HepG2 (cell line): ENCODE measurements at regions not wholly inside any gene's neighbourhood (a gene's known extent, or its start where the extent isn't known, plus 50 kb on each side); places are given as distances from the start of the nearest gene placed in this dataset.

Experiments used
- ATAC-seq: fragments of 200-7000 bp; cut with Tn5 transposase; 3 replicates; pipeline ENCODE4 v1.9.1; 2020; ENCODE audit warnings: mild to moderate bottlenecking, moderate library complexity
- BruUV-seq: library from RNA; stranded (reverse); fragments of 400-500 nt; replicated peaks from 2 replicates; lab custom pipeline; 2021; lab: Mats Ljungman, UMichigan
- CTCF ChIA-PET: fragments of 300-600 bp; formaldehyde crosslinking; extraction: SDS; loops from one replicate; lab custom pipeline; 2021; ENCODE audit warnings: low total read pairs, inconsistent platforms, low intra/inter-chr PET ratio; lab: Yijun Ruan, JAX
- POLR2A ChIA-PET: fragments of 350-600 bp; sonication (Branson Sonifier 250); formaldehyde crosslinking; loops from one replicate; lab custom pipeline; 2020; ENCODE audit warnings: antibody characterized with exemption, inconsistent platforms; lab: Yijun Ruan, JAX
- DNase-seq: peaks from one replicate; pipeline ENCODE4 v3.0.0-alpha.2; 2015; ENCODE audit warnings: low spot score
- FAIRE-seq: peaks from 3 replicates; lab custom pipeline; 2011; peaks lifted over from hg19 to GRCh38; lab: Jason Lieb, UNC
- H2AFZ ChIP-seq: one replicate; pipeline ENCODE4 v1.6.1; 2011; ENCODE audit warnings: low read length, inconsistent platforms
- H3K27ac ChIP-seq: fragments of 300-600 bp; 3 replicates; pipeline ENCODE4 v1.8.0; 2011; ENCODE audit warnings: mixed run types, mild to moderate bottlenecking, mixed read lengths, low read length, inconsistent platforms; ENCODE audit not compliant: insufficient read depth; ENCODE audit errors: extremely low read length
- H3K27me3 ChIP-seq, 2 experiments: fragments of 200-600 bp in 1 of 2; 2 replicates in 1 of 2; 3 replicates in 1 of 2; pipeline versions ENCODE4 v1.6.0 to v1.8.0; 2011; ENCODE audit warnings: low read length in 2 of 2, mild to moderate bottlenecking in 2 of 2, moderate library complexity in 2 of 2, inconsistent platforms in 1 of 2; ENCODE audit not compliant: insufficient read depth in 2 of 2, control insufficient read depth in 1 of 2
- H3K36me3 ChIP-seq, 2 experiments: fragments of 200-600 bp in 1 of 2; replicated peaks in 1 of 2; 2 replicates in 1 of 2; 3 replicates in 1 of 2; pipeline versions ENCODE4 v1.5.1 to v1.8.0; 2011; ENCODE audit warnings: low read length in 2 of 2, inconsistent platforms in 1 of 2; ENCODE audit not compliant: insufficient read depth in 2 of 2, control insufficient read depth in 1 of 2
- H3K4me1 ChIP-seq: 2 replicates; pipeline ENCODE4 v1.5.1; 2012; ENCODE audit warnings: low read length, inconsistent platforms; ENCODE audit not compliant: insufficient read depth
- H3K4me2 ChIP-seq: 2 replicates; pipeline ENCODE4 v1.6.0; 2011; ENCODE audit warnings: low read depth, low read length, inconsistent platforms
- H3K4me3 ChIP-seq, 3 experiments: fragments of 200-600 bp in 1 of 3; sonication (generic), shearing (Covaris generic) in 1 of 3; replicated peaks in 1 of 3; 2 replicates each; pipeline ENCODE4 v1.5.1; 2011 to 2016; ENCODE audit warnings: low read length in 3 of 3, inconsistent platforms in 2 of 3, low read depth in 2 of 3, mild to moderate bottlenecking in 2 of 3, control low read depth in 1 of 3, mixed read lengths in 1 of 3; ENCODE audit not compliant: insufficient read depth in 1 of 3
- H3K79me2 ChIP-seq: one replicate; pipeline ENCODE4 v1.6.1; 2011; ENCODE audit warnings: low read length, inconsistent platforms; ENCODE audit not compliant: insufficient read depth
- H3K9ac ChIP-seq: 2 replicates; pipeline ENCODE4 v1.6.0; 2011; ENCODE audit warnings: mild to moderate bottlenecking, low read depth, low read length, inconsistent platforms; ENCODE audit not compliant: insufficient read depth
- H3K9me3 ChIP-seq: 2 replicates; pipeline ENCODE4 v1.5.1; 2012; ENCODE audit warnings: mild to moderate bottlenecking, low read length
- H4K20me1 ChIP-seq: 2 replicates; pipeline ENCODE4 v1.6.0; 2011; ENCODE audit warnings: inconsistent platforms, mild to moderate bottlenecking, low read length, moderate library complexity; ENCODE audit not compliant: insufficient read depth
- AGO2 ChIP-seq: fragments of 200-400 bp; formaldehyde crosslinking; optimal IDR thresholded peaks from 2 replicates; pipeline ENCODE3; 2017; ENCODE audit warnings: mild to moderate bottlenecking, low read depth, low read length, moderate library complexity
- GTF2F1 ChIP-seq: fragments of 150-350 bp; IDR thresholded peaks from 2 replicates; pipeline ENCODE4 v1.6.1; 2014; ENCODE audit warnings: low read length
- MLLT10 ChIP-seq: sonication (generic); formaldehyde crosslinking; IDR thresholded peaks from 2 replicates; pipeline ENCODE4 v1.4.0; 2020; ENCODE audit warnings: missing genetic modification reagents
- MTA1 ChIP-seq: sonication (generic); formaldehyde crosslinking; IDR thresholded peaks from 2 replicates; pipeline ENCODE4 v1.4.0; 2020; ENCODE audit warnings: missing genetic modification reagents, mild to moderate bottlenecking, borderline replicate concordance
- PBX3 ChIP-seq: sonication (generic); formaldehyde crosslinking; IDR thresholded peaks from 2 replicates; pipeline ENCODE4 v1.8.1; 2023; ENCODE audit warnings: missing genetic modification reagents, inconsistent platforms, borderline replicate concordance
- PHF5A ChIP-seq: IDR thresholded peaks from one replicate; pipeline ENCODE4 v1.6.1; 2018; ENCODE audit warnings: low read depth, missing genetic modification reagents; ENCODE audit not compliant: unreplicated experiment
- TMF1 ChIP-seq: sonication (generic); formaldehyde crosslinking; IDR thresholded peaks from 2 replicates; pipeline ENCODE4 v1.8.1; 2022; ENCODE audit warnings: low read depth, missing genetic modification reagents
- ZNF382 ChIP-seq: sonication (generic); formaldehyde crosslinking; IDR thresholded peaks from 2 replicates; pipeline ENCODE4 v1.5.0; 2020; ENCODE audit warnings: missing genetic modification reagents, mild to moderate bottlenecking, borderline replicate concordance
- ZNF543 ChIP-seq: sonication (generic); formaldehyde crosslinking; IDR thresholded peaks from 2 replicates; pipeline ENCODE4 v1.4.0; 2020; ENCODE audit warnings: mild to moderate bottlenecking, missing genetic modification reagents
- ZNF605 ChIP-seq: sonication (generic); formaldehyde crosslinking; IDR thresholded peaks from 2 replicates; pipeline ENCODE4 v1.8.0; 2022; ENCODE audit warnings: mild to moderate bottlenecking, missing genetic modification reagents
- ZNF724P ChIP-seq: sonication (generic); formaldehyde crosslinking; IDR thresholded peaks from 2 replicates; pipeline ENCODE4 v1.8.0; 2022; ENCODE audit warnings: missing genetic modification reagents, borderline replicate concordance
- ZNF75D ChIP-seq: sonication (generic); formaldehyde crosslinking; IDR thresholded peaks from 2 replicates; pipeline ENCODE4 v1.8.1; 2023; ENCODE audit warnings: missing genetic modification reagents, mild to moderate bottlenecking, borderline replicate concordance
- ZSCAN29 ChIP-seq: sonication (generic); formaldehyde crosslinking; conservative IDR thresholded peaks from 2 replicates; pipeline ENCODE4 v1.4.0; 2020; ENCODE audit warnings: mild to moderate bottlenecking, missing genetic modification reagents
- ZSCAN9 ChIP-seq: IDR thresholded peaks from 2 replicates; pipeline ENCODE4 v1.6.1; 2016; ENCODE audit warnings: borderline replicate concordance
- WGBS: methylation state at CpG from one replicate; pipeline ENCODE4 v1.1.6; 2017; ENCODE audit warnings: low lambda C conversion rate; 5-methylcytosine and 5-hydroxymethylcytosine counted together
- in situ Hi-C: cut with HindIII; loops from 2 replicates; pipeline ENCODE4 v1.10.0; 2017; ENCODE audit warnings: low pct_unique_long_range_greater_than_20kb; ENCODE audit not compliant: extremely low pct_ligation_motif_present
- intact Hi-C: fragments of 100-400 bp; cut with micrococcal nuclease; formaldehyde crosslinking; loops from one replicate; pipeline ENCODE4 v1.10.0; 2022; ENCODE audit not compliant: unreplicated experiment
- TF ChIP-seq, protein P1 (sequence below): IDR thresholded peaks from 2 replicates; pipeline ENCODE4 v1.6.1; 2016; ENCODE audit warnings: missing biosample characterization, missing genetic modification reagents, low read depth
- TF ChIP-seq, protein P2 (sequence below): sonication (generic); formaldehyde crosslinking; IDR thresholded peaks from 2 replicates; pipeline ENCODE4 v1.5.0; 2020; ENCODE audit warnings: mild to moderate bottlenecking, missing genetic modification reagents, borderline replicate concordance

DNA sequence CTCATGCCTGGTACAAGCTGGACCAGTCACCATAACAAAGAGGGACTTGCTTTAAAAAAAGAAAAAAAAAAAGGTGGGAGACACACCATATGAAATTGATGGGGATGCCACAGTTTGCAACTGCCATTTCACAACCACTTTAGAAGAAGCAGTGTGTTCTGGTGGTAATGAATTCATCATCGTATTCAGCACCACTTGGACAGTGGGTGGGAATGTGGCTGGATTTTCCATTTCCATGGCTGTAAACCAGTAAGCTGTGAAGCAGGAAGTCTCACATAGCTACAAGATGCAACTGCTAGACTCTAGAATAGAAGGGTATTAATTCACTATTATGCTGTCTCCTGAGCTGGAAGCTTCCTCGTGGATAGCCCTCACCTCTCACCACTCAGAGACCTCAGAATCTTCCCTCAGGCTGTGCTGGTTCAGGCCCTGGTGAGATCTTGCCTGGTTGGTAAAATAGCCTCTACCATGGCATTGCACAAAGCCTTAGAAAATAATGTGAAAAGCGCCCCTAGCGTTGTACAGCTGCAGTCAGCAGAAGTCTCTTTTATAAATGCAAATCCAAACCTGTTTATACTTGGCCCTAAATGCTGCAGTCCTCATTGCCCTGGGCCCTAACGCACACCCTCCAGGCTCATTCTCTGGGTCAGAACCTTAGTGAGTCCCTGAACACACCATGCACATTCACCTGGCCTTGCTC is 150.7 kb downstream of the KCTD15 start (continued):
- TF ChIP-seq, protein P1, sequence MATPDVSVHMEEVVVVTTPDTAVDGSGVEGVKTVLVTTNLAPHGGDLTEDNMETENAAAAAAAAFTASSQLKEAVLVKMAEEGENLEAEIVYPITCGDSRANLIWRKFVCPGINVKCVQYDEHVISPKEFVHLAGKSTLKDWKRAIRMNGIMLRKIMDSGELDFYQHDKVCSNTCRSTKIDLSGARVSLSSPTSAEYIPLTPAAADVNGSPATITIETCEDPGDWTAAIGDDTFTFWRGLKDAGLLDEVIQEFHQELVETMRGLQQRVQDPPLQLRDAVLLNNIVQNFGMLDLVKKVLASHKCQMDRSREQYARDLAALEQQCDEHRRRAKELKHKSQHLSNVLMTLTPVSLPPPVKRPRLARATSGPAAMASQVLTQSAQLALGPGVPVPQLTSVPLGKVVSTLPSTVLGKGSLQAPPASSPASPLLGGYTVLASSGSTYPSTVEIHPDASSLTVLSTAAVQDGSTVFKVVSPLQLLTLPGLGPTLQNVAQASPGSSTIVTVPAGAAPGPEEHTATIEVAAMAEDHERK (CRISPR knock-in tag) = no peak
- TF ChIP-seq AGO2 (no peak), MLLT10 (no peak), ZNF382 (no peak)
- TF ChIP-seq, all 625 proteins: peak for 1

- H3K4me2 ChIP-seq = no peak overlapping the region
- WGBS = 4% methylated on average over 7 of the region's 8 CpGs
- H2AFZ ChIP-seq = no peak overlapping the region
- BruUV-seq = no TSS peak
- no peak for DNase-seq
- intact Hi-C loops = loop anchor here (10.0 kb wide), 1 partner anchor 46 kb away; no protein-coding TSS in a partner anchor
- no peak for ATAC-seq
- H3K36me3 ChIP-seq = no peaks in the 10 kb centered on the region
- no peak overlapping the region for H3K4me3 ChIP-seq
- H3K27me3 ChIP-seq = peaks cover 0 to 37% of the 10 kb centered on the region in 2 experiments; a peak in 4 of 5 replicates
- ChIA-PET CTCF (interaction anchor here (1.4 kb wide), 1 partner anchor 171 kb away, joined by 4 read pairs; no protein-coding TSS in a partner anchor), POLR2A (no interaction called here)
- H3K4me1 ChIP-seq = peaks cover 21% of the 10 kb centered on the region
- no peaks in the 10 kb centered on the region; the same call in 1 of the 2 replicates for H4K20me1 ChIP-seq
- no peaks in the 10 kb centered on the region for H3K9me3 ChIP-seq
- no peak for FAIRE-seq
- in situ Hi-C loops = no loop called here
- H3K79me2 ChIP-seq = no peaks in the 10 kb centered on the region
- no peak overlapping the region for H3K27ac ChIP-seq
- H3K9ac ChIP-seq = no peak overlapping the region
- TF ChIP-seq PHF5A (CRISPR knock-in tag) (no peak), ZSCAN29 (CRISPR knock-in tag) (no peak), ZNF543 (CRISPR knock-in tag) (no peak), PBX3 (CRISPR knock-in tag) (no peak), MTA1 (CRISPR knock-in tag) (no peak), ZNF75D (CRISPR knock-in tag) (no peak), ZNF724P (CRISPR knock-in tag) (no peak), ZNF605 (no peak), ZSCAN9 (no peak), TMF1 (CRISPR knock-in tag) (no peak), GTF2F1 (no peak)
- TF ChIP-seq, protein P2, sequence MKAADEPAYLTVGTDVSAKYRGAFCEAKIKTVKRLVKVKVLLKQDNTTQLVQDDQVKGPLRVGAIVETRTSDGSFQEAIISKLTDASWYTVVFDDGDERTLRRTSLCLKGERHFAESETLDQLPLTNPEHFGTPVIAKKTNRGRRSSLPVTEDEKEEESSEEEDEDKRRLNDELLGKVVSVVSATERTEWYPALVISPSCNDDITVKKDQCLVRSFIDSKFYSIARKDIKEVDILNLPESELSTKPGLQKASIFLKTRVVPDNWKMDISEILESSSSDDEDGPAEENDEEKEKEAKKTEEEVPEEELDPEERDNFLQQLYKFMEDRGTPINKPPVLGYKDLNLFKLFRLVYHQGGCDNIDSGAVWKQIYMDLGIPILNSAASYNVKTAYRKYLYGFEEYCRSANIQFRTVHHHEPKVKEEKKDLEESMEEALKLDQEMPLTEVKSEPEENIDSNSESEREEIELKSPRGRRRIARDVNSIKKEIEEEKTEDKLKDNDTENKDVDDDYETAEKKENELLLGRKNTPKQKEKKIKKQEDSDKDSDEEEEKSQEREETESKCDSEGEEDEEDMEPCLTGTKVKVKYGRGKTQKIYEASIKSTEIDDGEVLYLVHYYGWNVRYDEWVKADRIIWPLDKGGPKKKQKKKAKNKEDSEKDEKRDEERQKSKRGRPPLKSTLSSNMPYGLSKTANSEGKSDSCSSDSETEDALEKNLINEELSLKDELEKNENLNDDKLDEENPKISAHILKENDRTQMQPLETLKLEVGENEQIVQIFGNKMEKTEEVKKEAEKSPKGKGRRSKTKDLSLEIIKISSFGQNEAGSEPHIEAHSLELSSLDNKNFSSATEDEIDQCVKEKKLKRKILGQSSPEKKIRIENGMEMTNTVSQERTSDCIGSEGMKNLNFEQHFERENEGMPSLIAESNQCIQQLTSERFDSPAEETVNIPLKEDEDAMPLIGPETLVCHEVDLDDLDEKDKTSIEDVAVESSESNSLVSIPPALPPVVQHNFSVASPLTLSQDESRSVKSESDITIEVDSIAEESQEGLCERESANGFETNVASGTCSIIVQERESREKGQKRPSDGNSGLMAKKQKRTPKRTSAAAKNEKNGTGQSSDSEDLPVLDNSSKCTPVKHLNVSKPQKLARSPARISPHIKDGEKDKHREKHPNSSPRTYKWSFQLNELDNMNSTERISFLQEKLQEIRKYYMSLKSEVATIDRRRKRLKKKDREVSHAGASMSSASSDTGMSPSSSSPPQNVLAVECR (CRISPR knock-in tag) = no peak
These were observed 152.1 kb downstream of the KCTD15 start for GRCh38 chr19:33948651-33949335.
